GM11168 (cell line): ENCODE measurements at regions not wholly inside any gene's neighbourhood (a gene's known extent, or its start where the extent isn't known, plus 50 kb on each side); places are given as distances from the start of the nearest gene placed in this dataset.

Source experiments
- in situ Hi-C: fragments of 300-500 bp; cut with MboI; formaldehyde crosslinking; loops from one replicate; pipeline ENCODE4 v1.12.0; 2022; ENCODE audit warnings: low sequenced_read_pairs; ENCODE audit not compliant: unreplicated experiment

- in situ Hi-C loops, result no loop called here
Measured at GRCh38 chr5:2184026-2184366, 301.3 kb upstream of the IRX4 start.

- in situ Hi-C loops, result no loop called here
Measured at GRCh38 chr5:2183154-2184025, 300.7 kb upstream of the IRX4 start.

- in situ Hi-C loops, result no loop called here
Measured at GRCh38 chr5:2182020-2182419, 299.3 kb upstream of the IRX4 start.

- in situ Hi-C loops, result no loop called here
Measured at GRCh38 chr5:2181557-2181956, 298.8 kb upstream of the IRX4 start.

- in situ Hi-C loops, result no loop called here
Measured at GRCh38 chr5:2181149-2181548, 298.4 kb upstream of the IRX4 start.

- in situ Hi-C loops, result no loop called here
Measured at GRCh38 chr5:2180456-2180855, 297.7 kb upstream of the IRX4 start.

- in situ Hi-C loops, result no loop called here
Measured at GRCh38 chr5:2179861-2180260, 297.1 kb upstream of the IRX4 start.

- in situ Hi-C loops, result no loop called here
Measured at GRCh38 chr5:2178528-2178927, 295.8 kb upstream of the IRX4 start.

GRCh38 chr5:2178071-2178477 is 295.3 kb upstream of the IRX4 start:
- in situ Hi-C loops, result no loop called here

- in situ Hi-C loops, result no loop called here
Measured at GRCh38 chr5:2177244-2177643, 294.5 kb upstream of the IRX4 start.

GRCh38 chr5:2176581-2176980 is 293.9 kb upstream of the IRX4 start:
- in situ Hi-C loops, result no loop called here

- in situ Hi-C loops, result no loop called here
Measured at GRCh38 chr5:2175842-2176404, 293.2 kb upstream of the IRX4 start.

- in situ Hi-C loops, result no loop called here
Measured at GRCh38 chr5:2175041-2175440, 292.3 kb upstream of the IRX4 start.

GRCh38 chr5:2174538-2174937 is 291.8 kb upstream of the IRX4 start:
- in situ Hi-C loops, result no loop called here

- in situ Hi-C loops, result no loop called here
Measured at GRCh38 chr5:2173151-2173834, 290.6 kb upstream of the IRX4 start.

GRCh38 chr5:2172471-2172870 is 289.7 kb upstream of the IRX4 start:
- in situ Hi-C loops, result no loop called here

GRCh38 chr5:2170761-2171160 is 288.0 kb upstream of the IRX4 start:
- in situ Hi-C loops, result no loop called here

GRCh38 chr5:2169850-2170760 is 287.4 kb upstream of the IRX4 start:
- in situ Hi-C loops, result no loop called here

GRCh38 chr5:2169430-2169808 is 286.7 kb upstream of the IRX4 start:
- in situ Hi-C loops, result no loop called here

- in situ Hi-C loops, result no loop called here
Measured at GRCh38 chr5:2168601-2169429, 286.1 kb upstream of the IRX4 start.
